SK-N-SH treated with all-trans-retinoic acid at 6 μM for 48 hours (cell line): ENCODE measurements at regions not wholly inside any gene's neighbourhood (a gene's known extent, or its start where the extent isn't known, plus 50 kb on each side); places are given as distances from the start of the nearest gene placed in this dataset.

Experiments used
- ATAC-seq: fragments of 200-7000 bp; cut with Tn5 transposase; 3 replicates; pipeline ENCODE4 v1.9.1; 2020; ENCODE audit warnings: mild to moderate bottlenecking, moderate library complexity
- ARNTL ChIP-seq: fragments of 450-650 bp; formaldehyde crosslinking; IDR thresholded peaks from 2 replicates; pipeline ENCODE4 v1.5.0; 2020; ENCODE audit warnings: low read depth, mild to moderate bottlenecking, moderate library complexity, borderline replicate concordance
- BACH2 ChIP-seq: fragments of 250-450 bp; sonication (Bioruptor Pico); IDR thresholded peaks from 2 replicates; pipeline ENCODE4 v1.9.0; 2021; ENCODE audit warnings: mild to moderate bottlenecking, borderline replicate concordance
- CREB5 ChIP-seq: fragments of 250-450 bp; sonication (Bioruptor Pico); IDR thresholded peaks from 2 replicates; pipeline ENCODE4 v1.5.1; 2020; ENCODE audit warnings: low read depth, mild to moderate bottlenecking, moderate library complexity
- CSDC2 ChIP-seq: fragments of 250-450 bp; sonication (Bioruptor Pico); IDR thresholded peaks from 2 replicates; pipeline ENCODE4 v1.5.0; 2020; ENCODE audit warnings: mild to moderate bottlenecking, moderate library complexity
- ESRRG ChIP-seq: fragments of 250-450 bp; sonication (Bioruptor Pico); IDR thresholded peaks from 2 replicates; pipeline ENCODE4 v1.6.1; 2021; ENCODE audit warnings: mild to moderate bottlenecking
- GLIS3 ChIP-seq: fragments of 250-450 bp; sonication (Bioruptor Pico); IDR thresholded peaks from 2 replicates; pipeline ENCODE4 v1.5.0; 2020; ENCODE audit warnings: mild to moderate bottlenecking, moderate library complexity
- ISL1 ChIP-seq: fragments of 250-450 bp; sonication (Bioruptor Pico); IDR thresholded peaks from 2 replicates; pipeline ENCODE4 v2.1.2; 2022; ENCODE audit warnings: mild to moderate bottlenecking, moderate library complexity
- OSR1 ChIP-seq: fragments of 250-450 bp; sonication (Bioruptor Pico); IDR thresholded peaks from 2 replicates; pipeline ENCODE4 v1.8.0; 2022; ENCODE audit warnings: moderate library complexity, mild to moderate bottlenecking, inconsistent platforms
- POU6F1 ChIP-seq: fragments of 250-450 bp; sonication (Bioruptor Pico); IDR thresholded peaks from 2 replicates; pipeline ENCODE4 v1.8.0; 2021; ENCODE audit warnings: low read depth, mild to moderate bottlenecking, moderate library complexity, borderline replicate concordance
- PPARA ChIP-seq: fragments of 250-450 bp; sonication (Bioruptor Pico); IDR thresholded peaks from 2 replicates; pipeline ENCODE4 v1.5.0; 2020; ENCODE audit warnings: mild to moderate bottlenecking, borderline replicate concordance
- RARB ChIP-seq: fragments of 250-450 bp; sonication (Bioruptor Pico); IDR thresholded peaks from 2 replicates; pipeline ENCODE4 v1.8.0; 2021; ENCODE audit warnings: mild to moderate bottlenecking, moderate library complexity
- SNAI2 ChIP-seq: fragments of 250-450 bp; sonication (Bioruptor Pico); IDR thresholded peaks from 2 replicates; pipeline ENCODE4 v1.5.0; 2020; ENCODE audit warnings: mild to moderate bottlenecking, moderate library complexity
- TCF4 ChIP-seq: fragments of 250-450 bp; sonication (Bioruptor Pico); IDR thresholded peaks from 2 replicates; pipeline ENCODE4 v1.8.0; 2021; ENCODE audit warnings: mild to moderate bottlenecking, moderate library complexity, borderline replicate concordance
- ZC3H10 ChIP-seq: fragments of 250-450 bp; sonication (Bioruptor Pico); IDR thresholded peaks from 2 replicates; pipeline ENCODE4 v1.5.1; 2021; ENCODE audit warnings: mild to moderate bottlenecking, moderate library complexity
- ZFP3 ChIP-seq: fragments of 250-450 bp; sonication (Bioruptor Pico); IDR thresholded peaks from 2 replicates; pipeline ENCODE4 v1.5.0; 2020; ENCODE audit warnings: mild to moderate bottlenecking, moderate library complexity
- ZFP30 ChIP-seq: fragments of 450-650 bp; formaldehyde crosslinking; IDR thresholded peaks from 2 replicates; pipeline ENCODE4 v1.5.0; 2022; ENCODE audit warnings: mild to moderate bottlenecking, moderate library complexity
- ZNF565 ChIP-seq: fragments of 450-650 bp; formaldehyde crosslinking; conservative IDR thresholded peaks from 2 replicates; pipeline ENCODE4 v1.5.0; 2020; ENCODE audit warnings: low read depth, mild to moderate bottlenecking, moderate library complexity
- ZNF70 ChIP-seq: fragments of 450-650 bp; formaldehyde crosslinking; IDR thresholded peaks from 2 replicates; pipeline ENCODE4 v1.5.0; 2020; ENCODE audit warnings: mild to moderate bottlenecking, moderate library complexity
- ZNF8 ChIP-seq: fragments of 450-650 bp; formaldehyde crosslinking; IDR thresholded peaks from 2 replicates; pipeline ENCODE4 v1.5.0; 2020; ENCODE audit warnings: mild to moderate bottlenecking, moderate library complexity
- TF ChIP-seq, protein P1 (sequence below): fragments of 250-450 bp; sonication (Bioruptor Pico); IDR thresholded peaks from 2 replicates; pipeline ENCODE4 v1.5.0; 2020; ENCODE audit warnings: mild to moderate bottlenecking, moderate library complexity
- TF ChIP-seq, protein P2 (sequence below): fragments of 250-450 bp; sonication (Bioruptor Pico); IDR thresholded peaks from 2 replicates; pipeline ENCODE4 v1.5.1; 2021; ENCODE audit warnings: mild to moderate bottlenecking, moderate library complexity
- TF ChIP-seq, protein P3 (sequence below): fragments of 250-450 bp; sonication (Bioruptor Pico); IDR thresholded peaks from 2 replicates; pipeline ENCODE4 v1.8.0; 2020; ENCODE audit warnings: mild to moderate bottlenecking, moderate library complexity, borderline replicate concordance

GRCh38 chr1:5755552-5756125, 236.6 kb downstream of the NPHP4 start:
- ATAC-seq: no peak
- TF ChIP-seq GLIS3 (CRISPR knock-in tag) (no peak), ESRRG (CRISPR knock-in tag) (no peak), POU6F1 (no peak), ISL1 (CRISPR knock-in tag) (no peak), ZNF70 (CRISPR knock-in tag) (no peak), CSDC2 (CRISPR knock-in tag) (no peak), PPARA (CRISPR knock-in tag) (no peak)
- TF ChIP-seq, all 23 proteins: peak for 0

- ATAC-seq: no peak
- TF ChIP-seq BACH2 (no peak), ZNF8 (CRISPR knock-in tag) (no peak), SNAI2 (CRISPR knock-in tag) (no peak), ESRRG (CRISPR knock-in tag) (no peak), ZNF565 (no peak), ISL1 (CRISPR knock-in tag) (no peak), CREB5 (no peak), RARB (CRISPR knock-in tag) (no peak)
- TF ChIP-seq, protein P1, sequence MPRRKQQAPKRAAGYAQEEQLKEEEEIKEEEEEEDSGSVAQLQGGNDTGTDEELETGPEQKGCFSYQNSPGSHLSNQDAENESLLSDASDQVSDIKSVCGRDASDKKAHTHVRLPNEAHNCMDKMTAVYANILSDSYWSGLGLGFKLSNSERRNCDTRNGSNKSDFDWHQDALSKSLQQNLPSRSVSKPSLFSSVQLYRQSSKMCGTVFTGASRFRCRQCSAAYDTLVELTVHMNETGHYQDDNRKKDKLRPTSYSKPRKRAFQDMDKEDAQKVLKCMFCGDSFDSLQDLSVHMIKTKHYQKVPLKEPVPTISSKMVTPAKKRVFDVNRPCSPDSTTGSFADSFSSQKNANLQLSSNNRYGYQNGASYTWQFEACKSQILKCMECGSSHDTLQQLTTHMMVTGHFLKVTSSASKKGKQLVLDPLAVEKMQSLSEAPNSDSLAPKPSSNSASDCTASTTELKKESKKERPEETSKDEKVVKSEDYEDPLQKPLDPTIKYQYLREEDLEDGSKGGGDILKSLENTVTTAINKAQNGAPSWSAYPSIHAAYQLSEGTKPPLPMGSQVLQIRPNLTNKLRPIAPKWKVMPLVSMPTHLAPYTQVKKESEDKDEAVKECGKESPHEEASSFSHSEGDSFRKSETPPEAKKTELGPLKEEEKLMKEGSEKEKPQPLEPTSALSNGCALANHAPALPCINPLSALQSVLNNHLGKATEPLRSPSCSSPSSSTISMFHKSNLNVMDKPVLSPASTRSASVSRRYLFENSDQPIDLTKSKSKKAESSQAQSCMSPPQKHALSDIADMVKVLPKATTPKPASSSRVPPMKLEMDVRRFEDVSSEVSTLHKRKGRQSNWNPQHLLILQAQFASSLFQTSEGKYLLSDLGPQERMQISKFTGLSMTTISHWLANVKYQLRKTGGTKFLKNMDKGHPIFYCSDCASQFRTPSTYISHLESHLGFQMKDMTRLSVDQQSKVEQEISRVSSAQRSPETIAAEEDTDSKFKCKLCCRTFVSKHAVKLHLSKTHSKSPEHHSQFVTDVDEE: no peak
These were observed 237.2 kb downstream of the NPHP4 start for GRCh38 chr1:5754817-5755551.

DNA sequence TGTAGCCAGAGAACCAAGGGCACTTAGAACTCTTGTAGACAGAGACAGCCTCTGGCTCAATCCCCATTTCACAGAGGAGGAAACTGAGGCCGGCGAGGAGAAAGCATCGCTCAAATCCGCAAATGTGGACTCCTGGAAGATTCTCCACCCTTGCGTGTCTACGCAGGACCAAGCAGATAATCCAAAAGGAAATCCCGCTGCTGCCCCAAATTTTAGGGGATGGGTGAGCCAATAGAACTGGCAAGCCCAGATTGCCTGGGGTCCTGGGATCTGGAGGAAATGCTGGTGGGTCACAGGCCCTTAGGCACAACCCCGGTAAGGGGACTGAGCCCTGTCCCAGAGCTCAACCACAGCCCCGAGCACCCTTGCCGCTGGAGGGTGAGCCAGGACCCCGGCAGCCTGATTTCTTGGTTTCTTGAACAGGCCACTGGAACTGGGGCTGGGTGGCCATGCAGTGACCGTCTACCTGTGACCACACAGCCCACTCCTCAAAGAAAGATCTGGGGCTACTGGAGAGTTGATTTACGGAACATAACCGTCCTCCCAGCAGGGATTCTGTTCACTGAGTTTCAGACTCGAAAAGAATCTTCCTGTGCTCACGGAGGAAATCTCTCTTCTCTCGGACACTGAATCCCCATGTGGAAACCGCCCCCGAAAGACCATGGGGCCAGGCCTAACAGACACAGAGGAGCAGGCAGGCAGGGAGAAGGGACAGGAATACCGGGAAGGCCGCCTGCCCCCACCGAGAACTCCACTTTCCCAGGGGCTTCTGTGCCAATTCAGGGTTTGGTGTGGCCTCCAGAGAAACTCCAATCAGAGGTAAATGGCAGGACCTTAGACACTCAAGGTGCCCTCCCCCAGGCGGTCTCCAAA, 238.4 kb downstream of the NPHP4 start:
- no peak for TF ChIP-seq SNAI2 (CRISPR knock-in tag)
- no peak for TF ChIP-seq POU6F1
- TF ChIP-seq OSR1 (CRISPR knock-in tag): no peak
- TF ChIP-seq CREB5: no peak
- TF ChIP-seq BACH2: no peak
- no peak for TF ChIP-seq ZNF565
- no peak for TF ChIP-seq ZFP30 (CRISPR knock-in tag)
- TF ChIP-seq ARNTL (CRISPR knock-in tag): no peak
- TF ChIP-seq, protein P2, sequence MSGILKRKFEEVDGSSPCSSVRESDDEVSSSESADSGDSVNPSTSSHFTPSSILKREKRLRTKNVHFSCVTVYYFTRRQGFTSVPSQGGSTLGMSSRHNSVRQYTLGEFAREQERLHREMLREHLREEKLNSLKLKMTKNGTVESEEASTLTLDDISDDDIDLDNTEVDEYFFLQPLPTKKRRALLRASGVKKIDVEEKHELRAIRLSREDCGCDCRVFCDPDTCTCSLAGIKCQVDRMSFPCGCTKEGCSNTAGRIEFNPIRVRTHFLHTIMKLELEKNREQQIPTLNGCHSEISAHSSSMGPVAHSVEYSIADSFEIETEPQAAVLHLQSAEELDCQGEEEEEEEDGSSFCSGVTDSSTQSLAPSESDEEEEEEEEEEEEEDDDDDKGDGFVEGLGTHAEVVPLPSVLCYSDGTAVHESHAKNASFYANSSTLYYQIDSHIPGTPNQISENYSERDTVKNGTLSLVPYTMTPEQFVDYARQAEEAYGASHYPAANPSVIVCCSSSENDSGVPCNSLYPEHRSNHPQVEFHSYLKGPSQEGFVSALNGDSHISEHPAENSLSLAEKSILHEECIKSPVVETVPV (CRISPR knock-in tag): no peak
- no peak for TF ChIP-seq TCF4 (CRISPR knock-in tag)
- TF ChIP-seq PPARA (CRISPR knock-in tag): no peak
- no peak for TF ChIP-seq ISL1 (CRISPR knock-in tag)
- no peak for TF ChIP-seq ESRRG (CRISPR knock-in tag)
- TF ChIP-seq, protein P3, sequence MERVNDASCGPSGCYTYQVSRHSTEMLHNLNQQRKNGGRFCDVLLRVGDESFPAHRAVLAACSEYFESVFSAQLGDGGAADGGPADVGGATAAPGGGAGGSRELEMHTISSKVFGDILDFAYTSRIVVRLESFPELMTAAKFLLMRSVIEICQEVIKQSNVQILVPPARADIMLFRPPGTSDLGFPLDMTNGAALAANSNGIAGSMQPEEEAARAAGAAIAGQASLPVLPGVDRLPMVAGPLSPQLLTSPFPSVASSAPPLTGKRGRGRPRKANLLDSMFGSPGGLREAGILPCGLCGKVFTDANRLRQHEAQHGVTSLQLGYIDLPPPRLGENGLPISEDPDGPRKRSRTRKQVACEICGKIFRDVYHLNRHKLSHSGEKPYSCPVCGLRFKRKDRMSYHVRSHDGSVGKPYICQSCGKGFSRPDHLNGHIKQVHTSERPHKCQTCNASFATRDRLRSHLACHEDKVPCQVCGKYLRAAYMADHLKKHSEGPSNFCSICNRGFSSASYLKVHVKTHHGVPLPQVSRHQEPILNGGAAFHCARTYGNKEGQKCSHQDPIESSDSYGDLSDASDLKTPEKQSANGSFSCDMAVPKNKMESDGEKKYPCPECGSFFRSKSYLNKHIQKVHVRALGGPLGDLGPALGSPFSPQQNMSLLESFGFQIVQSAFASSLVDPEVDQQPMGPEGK (CRISPR knock-in tag): no peak
- TF ChIP-seq RARB (CRISPR knock-in tag): no peak
- no peak for TF ChIP-seq ZNF8 (CRISPR knock-in tag)
- no peak for TF ChIP-seq ZC3H10 (CRISPR knock-in tag)
- TF ChIP-seq ZFP3 (CRISPR knock-in tag): no peak
- ATAC-seq: no peak
